ENCODE measurements at regions not wholly inside any gene's neighbourhood (a gene's known extent, or its start where the extent isn't known, plus 50 kb on each side); places are given as distances from the start of the nearest gene placed in this dataset.

DNA sequence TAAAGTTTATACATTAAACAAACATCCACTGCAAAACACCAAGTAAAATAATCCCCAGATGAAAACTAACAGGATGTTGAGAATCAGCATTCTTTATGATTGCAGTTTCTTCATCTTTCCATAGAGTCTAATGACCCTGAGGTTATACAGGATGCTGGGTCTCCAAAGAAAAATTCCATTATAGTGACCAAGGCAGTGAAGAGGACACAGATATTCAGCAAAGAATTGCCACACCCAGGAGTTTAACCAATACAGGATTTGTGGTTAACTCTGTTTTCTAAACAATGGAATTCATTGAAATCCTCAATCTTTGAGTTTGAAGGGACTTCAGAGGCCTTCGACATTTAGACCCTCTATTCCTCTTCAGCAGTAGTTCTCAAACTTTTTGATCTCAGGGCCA, 76.2 kb upstream of the ESX1 start:
- no peak for ATAC-seq (ENCODE audit: insufficient read depth, low read depth)
- Histone ChIP-seq H2AFZ (ENCODE audit: low read depth, low read length) (no peak overlapping the region), H3K4me1 (ENCODE audit: insufficient read depth, low read length) (no peaks in the 10 kb centered on the region), H3K4me2 (ENCODE audit: insufficient read depth, low read length) (no peak overlapping the region), H3K9ac (ENCODE audit: low read depth, low read length) (no peak overlapping the region), H4K20me1 (ENCODE audit: insufficient read depth, low read length) (no peaks in the 10 kb centered on the region), H3K27me3 (ENCODE audit: insufficient read depth, low read length, poor library complexity) (no peaks in the 10 kb centered on the region), H3K9me3 (ENCODE audit: insufficient read depth, low read length, severe bottlenecking) (no peaks in the 10 kb centered on the region), H3K27ac (ENCODE audit: low read length) (no peak overlapping the region), H3K79me2 (ENCODE audit: insufficient read depth, low read length) (no peaks in the 10 kb centered on the region), H3K4me3 (ENCODE audit: low read depth in 1 of 2, low read length in 2 of 2) (no peak overlapping the region), H3K36me3 (ENCODE audit: insufficient read depth, low read length) (no peaks in the 10 kb centered on the region)
- no peak for DNase-seq
- no peak for TF ChIP-seq CTCF (IDR thresholded peaks at IDR 0.05; ENCODE audit: borderline replicate concordance, extremely low read depth, low read length, poor library complexity, severe bottlenecking)
- TF ChIP-seq EZH2 (IDR thresholded peaks at IDR 0.05; ENCODE audit: borderline replicate concordance, low read depth, low read length, severe bottlenecking), result no peak

- ATAC-seq (ENCODE audit: insufficient read depth, low read depth) (no peak), DNase-seq (no peak)
- Histone ChIP-seq H3K27me3 (ENCODE audit: insufficient read depth, low read length, poor library complexity) (no peaks in the 10 kb centered on the region), H3K36me3 (ENCODE audit: insufficient read depth, low read length) (no peaks in the 10 kb centered on the region), H3K4me2 (ENCODE audit: insufficient read depth, low read length) (no peak overlapping the region), H4K20me1 (ENCODE audit: insufficient read depth, low read length) (no peaks in the 10 kb centered on the region), H3K9ac (ENCODE audit: low read depth, low read length) (no peak overlapping the region), H3K9me3 (ENCODE audit: insufficient read depth, low read length, severe bottlenecking) (no peaks in the 10 kb centered on the region), H2AFZ (ENCODE audit: low read depth, low read length) (no peak overlapping the region), H3K4me1 (ENCODE audit: insufficient read depth, low read length) (no peaks in the 10 kb centered on the region), H3K4me3 (ENCODE audit: low read depth in 1 of 2, low read length in 2 of 2) (no peak overlapping the region), H3K27ac (ENCODE audit: low read length) (no peak overlapping the region), H3K79me2 (ENCODE audit: insufficient read depth, low read length) (no peaks in the 10 kb centered on the region)
- TF ChIP-seq EZH2 (IDR thresholded peaks at IDR 0.05; ENCODE audit: borderline replicate concordance, low read depth, low read length, severe bottlenecking) (no peak), CTCF (IDR thresholded peaks at IDR 0.05; ENCODE audit: borderline replicate concordance, extremely low read depth, low read length, poor library complexity, severe bottlenecking) (no peak)
Measured at GRCh38 chrX:104329731-104330130, 75.0 kb upstream of the ESX1 start.

DNA sequence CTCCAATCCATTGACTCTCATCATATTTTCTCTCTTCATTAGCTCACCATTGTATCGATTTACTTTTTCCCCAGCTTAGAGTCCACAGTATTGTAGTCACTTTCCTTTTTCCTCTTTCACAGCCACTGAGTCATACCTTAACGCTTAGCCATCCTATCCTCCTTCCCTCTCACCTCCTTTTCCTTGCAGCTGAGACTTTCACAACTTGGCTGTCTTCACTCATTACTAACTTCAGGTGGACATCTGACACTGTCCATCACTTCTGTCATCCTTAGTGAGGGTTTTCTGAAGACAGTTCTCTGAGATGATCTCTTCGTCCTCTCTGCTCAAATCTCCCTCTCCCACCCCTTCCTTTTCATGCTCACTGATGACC, 70.5 kb upstream of the ESX1 start:
- DNase-seq (no peak), ATAC-seq (ENCODE audit: insufficient read depth, low read depth) (no peak)
- Histone ChIP-seq H3K27me3 (ENCODE audit: insufficient read depth, low read length, poor library complexity) (no peaks in the 10 kb centered on the region), H4K20me1 (ENCODE audit: insufficient read depth, low read length) (no peaks in the 10 kb centered on the region), H3K79me2 (ENCODE audit: insufficient read depth, low read length) (no peaks in the 10 kb centered on the region), H2AFZ (ENCODE audit: low read depth, low read length) (no peak overlapping the region), H3K27ac (ENCODE audit: low read length) (no peak overlapping the region), H3K4me1 (ENCODE audit: insufficient read depth, low read length) (no peaks in the 10 kb centered on the region), H3K4me2 (ENCODE audit: insufficient read depth, low read length) (no peak overlapping the region), H3K4me3 (ENCODE audit: low read depth in 1 of 2, low read length in 2 of 2) (no peak overlapping the region), H3K9ac (ENCODE audit: low read depth, low read length) (no peak overlapping the region), H3K9me3 (ENCODE audit: insufficient read depth, low read length, severe bottlenecking) (no peaks in the 10 kb centered on the region), H3K36me3 (ENCODE audit: insufficient read depth, low read length) (no peaks in the 10 kb centered on the region)
- TF ChIP-seq EZH2 (IDR thresholded peaks at IDR 0.05; ENCODE audit: borderline replicate concordance, low read depth, low read length, severe bottlenecking), result no peak
- no peak for TF ChIP-seq CTCF (IDR thresholded peaks at IDR 0.05; ENCODE audit: borderline replicate concordance, extremely low read depth, low read length, poor library complexity, severe bottlenecking)

Data from DND-41 (cell line).